Prostate gland (tissue), 2 donors: ENCODE measurements at regions not wholly inside any gene's neighbourhood (a gene's known extent, or its start where the extent isn't known, plus 50 kb on each side); places are given as distances from the start of the nearest gene placed in this dataset.
"Not testable (repeated sequence)": the region's sequence is repeated elsewhere in the genome, so short reads cannot be mapped to it uniquely, and the experiment has no call there.

Experiments used
- POLR2A ChIP-seq: fragments of 450-650 bp; IDR thresholded peaks from one replicate; pipeline ENCODE4 v1.6.1; 2016; ENCODE audit warnings: antibody characterized with exemption, mild to moderate bottlenecking
- POLR2AphosphoS5 ChIP-seq: sonication (generic); formaldehyde crosslinking; IDR thresholded peaks from one replicate; pipeline ENCODE4 v1.6.1; 2017; ENCODE audit warnings: antibody characterized with exemption
- TF ChIP-seq, protein P1 (sequence below), 4 experiments: fragments of 200-600 bp in 2 of 4; fragments of 450-650 bp in 2 of 4; sonication (generic) in 2 of 4; IDR thresholded peaks; 1 replicate in 3 of 4; 2 replicates in 1 of 4; pipeline ENCODE4 v1.5.1; 2016 to 2019; ENCODE audit warnings: antibody characterized with exemption in 4 of 4, mild to moderate bottlenecking in 2 of 4, moderate library complexity in 2 of 4

- not testable (repeated sequence) for TF ChIP-seq POLR2AphosphoS5, POLR2A
- TF ChIP-seq, protein P1, sequence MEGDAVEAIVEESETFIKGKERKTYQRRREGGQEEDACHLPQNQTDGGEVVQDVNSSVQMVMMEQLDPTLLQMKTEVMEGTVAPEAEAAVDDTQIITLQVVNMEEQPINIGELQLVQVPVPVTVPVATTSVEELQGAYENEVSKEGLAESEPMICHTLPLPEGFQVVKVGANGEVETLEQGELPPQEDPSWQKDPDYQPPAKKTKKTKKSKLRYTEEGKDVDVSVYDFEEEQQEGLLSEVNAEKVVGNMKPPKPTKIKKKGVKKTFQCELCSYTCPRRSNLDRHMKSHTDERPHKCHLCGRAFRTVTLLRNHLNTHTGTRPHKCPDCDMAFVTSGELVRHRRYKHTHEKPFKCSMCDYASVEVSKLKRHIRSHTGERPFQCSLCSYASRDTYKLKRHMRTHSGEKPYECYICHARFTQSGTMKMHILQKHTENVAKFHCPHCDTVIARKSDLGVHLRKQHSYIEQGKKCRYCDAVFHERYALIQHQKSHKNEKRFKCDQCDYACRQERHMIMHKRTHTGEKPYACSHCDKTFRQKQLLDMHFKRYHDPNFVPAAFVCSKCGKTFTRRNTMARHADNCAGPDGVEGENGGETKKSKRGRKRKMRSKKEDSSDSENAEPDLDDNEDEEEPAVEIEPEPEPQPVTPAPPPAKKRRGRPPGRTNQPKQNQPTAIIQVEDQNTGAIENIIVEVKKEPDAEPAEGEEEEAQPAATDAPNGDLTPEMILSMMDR (IDR thresholded peaks at IDR 0.05) = not testable (repeated sequence)
These were observed 280.3 kb upstream of the SGCG start for GRCh38 chr13:22900416-22900951.
